ENCODE measurements at regions not wholly inside any gene's neighbourhood (a gene's known extent, or its start where the extent isn't known, plus 50 kb on each side); places are given as distances from the start of the nearest gene placed in this dataset.

- peak overlapping the region; percentile 48 for H3K27ac Mint-ChIP-seq
- TF ChIP-seq CTCF (conservative IDR thresholded peaks at IDR 0.05) = no peak
- DNase-seq (ENCODE audit: extremely low spot score, unreplicated experiment) = no peak
- peak overlapping the region; percentile 80 for H3K4me3 Mint-ChIP-seq
- H3K36me3 Mint-ChIP-seq = peaks cover 4% of the 10 kb centered on the region
- H3K9me3 Mint-ChIP-seq = peaks cover 4% of the 10 kb centered on the region
- peaks cover 53% of the 10 kb centered on the region for H3K4me1 Mint-ChIP-seq (ENCODE audit: unreplicated experiment)
- H3K27me3 Mint-ChIP-seq = no peaks in the 10 kb centered on the region
Observed at GRCh38 chr6:150722614-150723344, 123.1 kb downstream of the PLEKHG1 start.

DNA sequence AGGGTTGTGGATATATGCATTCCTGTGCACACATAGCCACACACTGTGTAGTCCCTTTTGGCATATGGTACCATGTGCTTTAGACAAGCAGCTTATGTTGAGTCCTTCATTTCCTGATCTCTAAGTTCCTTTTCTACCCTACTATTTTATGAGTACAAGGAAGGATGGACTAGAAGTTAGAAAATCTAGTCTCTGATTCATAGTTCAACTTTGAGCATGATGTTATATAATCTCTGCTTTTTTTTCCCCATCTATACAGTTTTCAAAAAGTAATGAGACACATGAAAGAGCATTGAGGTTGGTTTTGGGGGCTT, 123.6 kb downstream of the PLEKHG1 start:
- TF ChIP-seq CTCF (conservative IDR thresholded peaks at IDR 0.05) = no peak
- no peak overlapping the region for H3K27ac Mint-ChIP-seq
- peaks cover 53% of the 10 kb centered on the region for H3K4me1 Mint-ChIP-seq (ENCODE audit: unreplicated experiment)
- H3K4me3 Mint-ChIP-seq = peak overlapping the region; percentile 80
- DNase-seq (ENCODE audit: extremely low spot score, unreplicated experiment) = no peak
- peaks cover 4% of the 10 kb centered on the region for H3K36me3 Mint-ChIP-seq
- no peaks in the 10 kb centered on the region for H3K27me3 Mint-ChIP-seq
- H3K9me3 Mint-ChIP-seq = peaks cover 4% of the 10 kb centered on the region

- Mint-ChIP-seq H3K4me3 (peak overlapping the region; percentile 80), H3K27me3 (no peaks in the 10 kb centered on the region), H3K4me1 (ENCODE audit: unreplicated experiment) (peaks cover 50% of the 10 kb centered on the region), H3K27ac (no peak overlapping the region), H3K36me3 (peaks cover 4% of the 10 kb centered on the region), H3K9me3 (peaks cover 4% of the 10 kb centered on the region)
- no peak for TF ChIP-seq CTCF (conservative IDR thresholded peaks at IDR 0.05)
- no peak for DNase-seq (ENCODE audit: extremely low spot score, unreplicated experiment)
Observed at GRCh38 chr6:150723857-150724256, 124.2 kb downstream of the PLEKHG1 start.

DNA sequence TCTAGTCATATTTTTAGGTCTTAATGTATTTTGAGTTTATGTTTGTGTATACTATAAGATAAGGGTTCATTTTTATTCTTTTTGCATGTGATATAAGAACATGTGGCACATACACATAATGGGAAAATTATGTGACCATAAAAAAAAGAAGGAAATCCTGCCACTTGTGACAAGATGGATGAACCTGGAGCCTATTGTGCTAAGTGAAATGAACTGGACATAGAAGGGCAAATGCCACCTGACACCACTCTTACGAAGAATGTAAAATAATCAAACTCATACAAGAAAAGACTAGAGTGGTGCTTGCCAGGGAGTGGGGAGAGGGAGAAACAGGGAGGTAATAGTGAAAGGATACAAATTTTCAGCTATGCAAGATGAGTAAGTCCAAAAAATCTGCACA, 126.1 kb downstream of the PLEKHG1 start:
- H3K36me3 Mint-ChIP-seq = peaks cover 9% of the 10 kb centered on the region
- H3K4me1 Mint-ChIP-seq (ENCODE audit: unreplicated experiment) = peaks cover 47% of the 10 kb centered on the region
- H3K9me3 Mint-ChIP-seq = peaks cover 9% of the 10 kb centered on the region
- DNase-seq (ENCODE audit: extremely low spot score, unreplicated experiment) = no peak
- TF ChIP-seq CTCF (conservative IDR thresholded peaks at IDR 0.05) = no peak
- no peak overlapping the region for H3K27ac Mint-ChIP-seq
- H3K4me3 Mint-ChIP-seq = no peak overlapping the region
- no peaks in the 10 kb centered on the region for H3K27me3 Mint-ChIP-seq

DNA sequence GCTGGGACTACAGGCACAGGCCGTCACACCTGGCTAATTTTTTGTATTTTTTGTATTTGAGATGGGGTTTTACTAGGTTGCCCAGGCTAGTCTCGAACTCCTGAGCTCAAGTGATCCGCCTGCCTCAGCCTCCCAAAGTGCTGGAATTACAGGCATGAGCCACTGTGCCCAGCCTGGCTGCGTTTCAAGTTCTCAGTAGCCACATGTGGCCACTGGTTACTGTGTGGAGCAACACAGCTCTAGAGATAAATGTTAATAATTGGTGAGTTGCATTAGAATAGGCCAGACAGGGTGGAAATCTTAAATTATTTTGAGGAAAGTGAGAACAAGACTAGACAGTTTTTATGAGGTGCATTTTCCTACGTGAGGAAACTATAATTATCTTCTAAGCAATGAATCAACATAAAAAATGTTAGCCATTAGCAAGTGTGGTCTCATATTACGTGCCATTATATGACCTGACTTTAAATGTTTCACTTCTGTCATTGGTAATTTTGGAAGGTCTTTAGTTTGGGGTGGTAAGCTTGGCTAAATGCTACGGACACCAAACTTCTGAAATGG, 129.6 kb downstream of the PLEKHG1 start:
- no peak for DNase-seq (ENCODE audit: extremely low spot score, unreplicated experiment)
- Mint-ChIP-seq H3K27me3 (no peaks in the 10 kb centered on the region), H3K9me3 (peaks cover 12% of the 10 kb centered on the region), H3K27ac (no peak overlapping the region), H3K4me1 (ENCODE audit: unreplicated experiment) (peaks cover 26% of the 10 kb centered on the region), H3K36me3 (peaks cover 22% of the 10 kb centered on the region), H3K4me3 (no peak overlapping the region)
- no peak for TF ChIP-seq CTCF (conservative IDR thresholded peaks at IDR 0.05)
